K562 (cell line): ENCODE measurements at regions not wholly inside any gene's neighbourhood (a gene's known extent, or its start where the extent isn't known, plus 50 kb on each side); places are given as distances from the start of the nearest gene placed in this dataset.

Experiments
- ATAC-seq: fragments of 200-7000 bp; cut with Tn5 transposase; 3 replicates; pipeline ENCODE4 v1.9.1; 2020; ENCODE audit warnings: moderate library complexity
- BruUV-seq: library from RNA; stranded (reverse); fragments of 400-500 nt; replicated peaks from 2 replicates; lab custom pipeline; 2021; lab: Mats Ljungman, UMichigan
- CTCF ChIA-PET: fragments of 300-600 bp; formaldehyde crosslinking; extraction: SDS; loops from one replicate; lab custom pipeline; 2021; ENCODE audit warnings: low intra/inter-chr PET ratio; lab: Yijun Ruan, JAX
- POLR2A ChIA-PET: fragments of 300-600, 350-650 bp; sonication (Branson Sonifier 250); formaldehyde crosslinking; extraction: SDS; loops from one replicate; lab custom pipeline; 2021; ENCODE audit warnings: antibody characterized with exemption, inconsistent platforms; lab: Yijun Ruan, JAX
- DNase-seq, 4 experiments: peaks; one replicate each; pipeline versions ENCODE4 v3.0.0 to v3.0.0-alpha.2; 2011 to 2018; ENCODE audit warnings: low spot score in 3 of 4, mixed read lengths in 3 of 4; ENCODE audit errors: extremely low read depth in 1 of 4
- FAIRE-seq: peaks from 2 replicates; lab custom pipeline; 2011; peaks lifted over from hg19 to GRCh38; lab: Jason Lieb, UNC
- H2AFZ ChIP-seq: 2 replicates; pipeline ENCODE4 v1.6.0; 2011; ENCODE audit warnings: low read depth, low read length, control low read depth, inconsistent platforms
- H3K27ac ChIP-seq: fragments of 200-600 bp; 3 replicates; pipeline ENCODE4 v1.8.0; 2011; ENCODE audit warnings: low read depth, mild to moderate bottlenecking, control low read depth, inconsistent platforms, low read length, moderate library complexity, mixed read lengths; ENCODE audit errors: extremely low read depth
- H3K27me3 ChIP-seq, 2 experiments: fragments of 300-600 bp in 1 of 2; 2 replicates in 1 of 2; 3 replicates in 1 of 2; pipeline versions ENCODE4 v1.6.0 to v1.8.0; 2011; ENCODE audit warnings: inconsistent platforms in 2 of 2, low read length in 2 of 2, mild to moderate bottlenecking in 1 of 2, mixed read lengths in 1 of 2, moderate library complexity in 1 of 2; ENCODE audit not compliant: control insufficient read depth in 2 of 2, insufficient read depth in 2 of 2
- H3K36me3 ChIP-seq: fragments of 300-600 bp; 3 replicates; pipeline ENCODE4 v1.8.0; 2011; ENCODE audit warnings: mild to moderate bottlenecking, low read length, inconsistent platforms; ENCODE audit not compliant: control insufficient read depth, insufficient read depth
- H3K4me1 ChIP-seq, 2 experiments: fragments of 200-600 bp in 1 of 2; replicated peaks in 1 of 2; 2 replicates in 1 of 2; 3 replicates in 1 of 2; pipeline versions ENCODE4 v1.5.1 to v1.8.0; 2011; ENCODE audit warnings: inconsistent platforms in 2 of 2, low read length in 2 of 2, mild to moderate bottlenecking in 1 of 2, mixed read lengths in 1 of 2, moderate library complexity in 1 of 2; ENCODE audit not compliant: control insufficient read depth in 2 of 2, insufficient read depth in 2 of 2
- H3K4me2 ChIP-seq: 2 replicates; pipeline ENCODE4 v1.6.1; 2011; ENCODE audit warnings: low read length, control low read depth, inconsistent platforms, mixed read lengths; ENCODE audit not compliant: insufficient read depth
- H3K4me3 ChIP-seq: fragments of 200-600 bp; sonication (generic), shearing (Covaris generic); 2 replicates; pipeline ENCODE4 v1.5.1; 2016; ENCODE audit warnings: control low read depth, inconsistent platforms
- H3K79me2 ChIP-seq: fragments of 200-600 bp; 3 replicates; pipeline ENCODE4 v1.8.0; 2011; ENCODE audit warnings: low read length, inconsistent platforms; ENCODE audit not compliant: control insufficient read depth, insufficient read depth
- H3K9ac ChIP-seq, 2 experiments: 2 replicates each; pipeline versions ENCODE4 v1.6.0 to v1.6.1; 2011; ENCODE audit warnings: low read depth in 2 of 2, low read length in 2 of 2, control low read depth in 1 of 2, inconsistent platforms in 1 of 2, mild to moderate bottlenecking in 1 of 2, mixed read lengths in 1 of 2; ENCODE audit not compliant: insufficient read depth in 1 of 2
- H3K9me1 ChIP-seq: one replicate; pipeline ENCODE4 v1.6.0; 2011; ENCODE audit warnings: inconsistent platforms, mild to moderate bottlenecking, low read length, moderate library complexity; ENCODE audit not compliant: control insufficient read depth, insufficient read depth
- H3K9me3 ChIP-seq: replicated peaks from 2 replicates; pipeline ENCODE4 v1.5.1; 2011; ENCODE audit warnings: low read depth, low read length, inconsistent platforms; ENCODE audit not compliant: control insufficient read depth, insufficient read depth
- H4K20me1 ChIP-seq: replicated peaks from 2 replicates; pipeline ENCODE4 v1.6.1; 2011; ENCODE audit warnings: low read length, inconsistent platforms, mixed read lengths; ENCODE audit not compliant: control insufficient read depth, insufficient read depth
- CHCHD3 ChIP-seq: fragments of 250-450 bp; sonication (Bioruptor Pico); IDR thresholded peaks from 2 replicates; pipeline ENCODE4 v2.1.2; 2022; ENCODE audit warnings: mild to moderate bottlenecking
- ESRRA ChIP-seq: fragments of 450-650 bp; IDR thresholded peaks from 2 replicates; pipeline ENCODE4 v1.6.1; 2014; ENCODE audit warnings: low read depth, mild to moderate bottlenecking, moderate library complexity, borderline replicate concordance
- NKRF ChIP-seq: fragments of 450-650 bp; IDR thresholded peaks from 2 replicates; pipeline ENCODE4 v1.6.1; 2016; ENCODE audit warnings: borderline replicate concordance
- ZNF695 ChIP-seq: fragments of 450-650 bp; formaldehyde crosslinking; IDR thresholded peaks from 2 replicates; pipeline ENCODE4 v1.4.0; 2020; ENCODE audit warnings: mild to moderate bottlenecking, moderate library complexity
- ZNF699 ChIP-seq: fragments of 250-450 bp; sonication (Bioruptor Pico); IDR thresholded peaks from 2 replicates; pipeline ENCODE4 v1.8.0; 2021; ENCODE audit warnings: mild to moderate bottlenecking, moderate library complexity; ENCODE audit not compliant: insufficient replicate concordance
- WGBS: fragments of 100-300 bp; shearing (Covaris generic); methylation state at CpG from one replicate; pipeline ENCODE4 v1.1.6; 2016; ENCODE audit warnings: low coverage, mixed read lengths; ENCODE audit not compliant: insufficient coverage; ENCODE audit errors: missing lambda C conversion rate; 5-methylcytosine and 5-hydroxymethylcytosine counted together
- in situ Hi-C: fragments of 300-500 bp; cut with MboI; formaldehyde crosslinking; loops from 4 replicates; pipeline ENCODE4 v1.15.0; 2018; ENCODE audit warnings: inconsistent platforms, mixed read lengths
- intact Hi-C: fragments of 100-400 bp; cut with micrococcal nuclease; formaldehyde crosslinking; loops from 2 replicates; pipeline ENCODE4 v1.14.2; 2022
- TF ChIP-seq, protein P1 (sequence below), 3 experiments: fragments of 200-800 bp in 1 of 3; fragments of 250-450 bp in 1 of 3; fragments of 450-650 bp in 1 of 3; sonication (Bioruptor Pico) in 1 of 3; sonication (Bioruptor generic) in 1 of 3; formaldehyde crosslinking in 1 of 3; IDR thresholded peaks; 2 replicates each; pipeline versions ENCODE4 v1.6.1 to v1.8.0; 2016 to 2022; ENCODE audit warnings: mild to moderate bottlenecking in 2 of 3, missing genetic modification characterization in 2 of 3, missing compliant biosample characterization in 1 of 3, moderate library complexity in 1 of 3
- TF ChIP-seq, protein P2 (sequence below): fragments of 450-650 bp; IDR thresholded peaks from 2 replicates; pipeline ENCODE4 v1.6.1; 2017; ENCODE audit warnings: antibody characterized with exemption
- TF ChIP-seq, protein P3 (sequence below): fragments of 250-450 bp; sonication (Bioruptor Pico); IDR thresholded peaks from 2 replicates; pipeline ENCODE4 v1.8.0; 2022; ENCODE audit warnings: moderate library complexity, mild to moderate bottlenecking, inconsistent platforms

- in situ Hi-C loops (no loop called here), intact Hi-C loops (no loop called here)
- Histone ChIP-seq H3K27ac (no peak overlapping the region), H3K4me2 (no peak overlapping the region), H4K20me1 (no peaks in the 10 kb centered on the region; the same call in 1 of the 2 replicates), H3K9me3 (no peaks in the 10 kb centered on the region; the same call in 1 of the 2 replicates), H3K36me3 (no peaks in the 10 kb centered on the region), H3K9ac (no peak overlapping the region), H3K79me2 (no peaks in the 10 kb centered on the region), H3K4me3 (no peak overlapping the region), H3K27me3 (peaks cover 10 to 52% of the 10 kb centered on the region in 2 experiments; a peak in 3 of 5 replicates), H3K9me1 (no peaks in the 10 kb centered on the region), H3K4me1 (no peaks in the 10 kb centered on the region), H2AFZ (no peak overlapping the region)
- no peak for FAIRE-seq
- ATAC-seq = no peak
- no TSS peak for BruUV-seq
- CTCF ChIA-PET = no interaction called here
- no peak for TF ChIP-seq CHCHD3 (CRISPR knock-in tag)
- TF ChIP-seq, protein P1, sequence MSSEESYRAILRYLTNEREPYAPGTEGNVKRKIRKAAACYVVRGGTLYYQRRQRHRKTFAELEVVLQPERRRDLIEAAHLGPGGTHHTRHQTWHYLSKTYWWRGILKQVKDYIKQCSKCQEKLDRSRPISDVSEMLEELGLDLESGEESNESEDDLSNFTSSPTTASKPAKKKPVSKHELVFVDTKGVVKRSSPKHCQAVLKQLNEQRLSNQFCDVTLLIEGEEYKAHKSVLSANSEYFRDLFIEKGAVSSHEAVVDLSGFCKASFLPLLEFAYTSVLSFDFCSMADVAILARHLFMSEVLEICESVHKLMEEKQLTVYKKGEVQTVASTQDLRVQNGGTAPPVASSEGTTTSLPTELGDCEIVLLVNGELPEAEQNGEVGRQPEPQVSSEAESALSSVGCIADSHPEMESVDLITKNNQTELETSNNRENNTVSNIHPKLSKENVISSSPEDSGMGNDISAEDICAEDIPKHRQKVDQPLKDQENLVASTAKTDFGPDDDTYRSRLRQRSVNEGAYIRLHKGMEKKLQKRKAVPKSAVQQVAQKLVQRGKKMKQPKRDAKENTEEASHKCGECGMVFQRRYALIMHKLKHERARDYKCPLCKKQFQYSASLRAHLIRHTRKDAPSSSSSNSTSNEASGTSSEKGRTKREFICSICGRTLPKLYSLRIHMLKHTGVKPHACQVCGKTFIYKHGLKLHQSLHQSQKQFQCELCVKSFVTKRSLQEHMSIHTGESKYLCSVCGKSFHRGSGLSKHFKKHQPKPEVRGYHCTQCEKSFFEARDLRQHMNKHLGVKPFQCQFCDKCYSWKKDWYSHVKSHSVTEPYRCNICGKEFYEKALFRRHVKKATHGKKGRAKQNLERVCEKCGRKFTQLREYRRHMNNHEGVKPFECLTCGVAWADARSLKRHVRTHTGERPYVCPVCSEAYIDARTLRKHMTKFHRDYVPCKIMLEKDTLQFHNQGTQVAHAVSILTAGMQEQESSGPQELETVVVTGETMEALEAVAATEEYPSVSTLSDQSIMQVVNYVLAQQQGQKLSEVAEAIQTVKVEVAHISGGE (CRISPR knock-in tag; IDR thresholded peaks at IDR 0.05) = no peak
- TF ChIP-seq NKRF = no peak
- TF ChIP-seq ZNF695 (CRISPR knock-in tag) = no peak
- TF ChIP-seq ESRRA = no peak
- TF ChIP-seq, protein P2, sequence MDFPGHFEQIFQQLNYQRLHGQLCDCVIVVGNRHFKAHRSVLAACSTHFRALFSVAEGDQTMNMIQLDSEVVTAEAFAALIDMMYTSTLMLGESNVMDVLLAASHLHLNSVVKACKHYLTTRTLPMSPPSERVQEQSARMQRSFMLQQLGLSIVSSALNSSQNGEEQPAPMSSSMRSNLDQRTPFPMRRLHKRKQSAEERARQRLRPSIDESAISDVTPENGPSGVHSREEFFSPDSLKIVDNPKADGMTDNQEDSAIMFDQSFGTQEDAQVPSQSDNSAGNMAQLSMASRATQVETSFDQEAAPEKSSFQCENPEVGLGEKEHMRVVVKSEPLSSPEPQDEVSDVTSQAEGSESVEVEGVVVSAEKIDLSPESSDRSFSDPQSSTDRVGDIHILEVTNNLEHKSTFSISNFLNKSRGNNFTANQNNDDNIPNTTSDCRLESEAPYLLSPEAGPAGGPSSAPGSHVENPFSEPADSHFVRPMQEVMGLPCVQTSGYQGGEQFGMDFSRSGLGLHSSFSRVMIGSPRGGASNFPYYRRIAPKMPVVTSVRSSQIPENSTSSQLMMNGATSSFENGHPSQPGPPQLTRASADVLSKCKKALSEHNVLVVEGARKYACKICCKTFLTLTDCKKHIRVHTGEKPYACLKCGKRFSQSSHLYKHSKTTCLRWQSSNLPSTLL = no peak
- TF ChIP-seq, protein P3, sequence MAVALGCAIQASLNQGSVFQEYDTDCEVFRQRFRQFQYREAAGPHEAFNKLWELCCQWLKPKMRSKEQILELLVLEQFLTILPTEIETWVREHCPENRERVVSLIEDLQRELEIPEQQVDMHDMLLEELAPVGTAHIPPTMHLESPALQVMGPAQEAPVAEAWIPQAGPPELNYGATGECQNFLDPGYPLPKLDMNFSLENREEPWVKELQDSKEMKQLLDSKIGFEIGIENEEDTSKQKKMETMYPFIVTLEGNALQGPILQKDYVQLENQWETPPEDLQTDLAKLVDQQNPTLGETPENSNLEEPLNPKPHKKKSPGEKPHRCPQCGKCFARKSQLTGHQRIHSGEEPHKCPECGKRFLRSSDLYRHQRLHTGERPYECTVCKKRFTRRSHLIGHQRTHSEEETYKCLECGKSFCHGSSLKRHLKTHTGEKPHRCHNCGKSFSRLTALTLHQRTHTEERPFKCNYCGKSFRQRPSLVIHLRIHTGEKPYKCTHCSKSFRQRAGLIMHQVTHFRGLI (CRISPR knock-in tag) = no peak
- TF ChIP-seq ZNF699 (CRISPR knock-in tag) = no peak
- POLR2A ChIA-PET = interaction anchor here (0.6 to 1.3 kb wide), 3 partner anchors 13 to 26 kb away, joined by 3 read pairs; no protein-coding TSS in a partner anchor
- no peak for DNase-seq
- 2% methylated on average over 16 of the region's 16 CpGs for WGBS
These were observed 136.9 kb upstream of the FOXF1 start for GRCh38 chr16:86373276-86373901.
